ENCODE measurements at regions not wholly inside any gene's neighbourhood (a gene's known extent, or its start where the extent isn't known, plus 50 kb on each side); places are given as distances from the start of the nearest gene placed in this dataset.

- FAIRE-seq: no peak
- Histone ChIP-seq H3K4me1 (ENCODE audit: control insufficient read depth in 3 of 3, insufficient read depth in 2 of 3, low read depth in 1 of 3, low read length in 2 of 3) (peaks cover 0 to 50% (median 2%) of the 10 kb centered on the region in 3 donors), H3K36me3 (ENCODE audit: control insufficient read depth in 3 of 3, insufficient read depth in 2 of 3, low read depth in 1 of 3, low read length in 3 of 3) (no peaks in the 10 kb centered on the region), H3K4me3 (ENCODE audit: low read depth in 1 of 3, low read length in 3 of 3) (no peak overlapping the region), H3K27me3 (ENCODE audit: control insufficient read depth in 3 of 3, insufficient read depth in 3 of 3, low read length in 3 of 3) (no peaks in the 10 kb centered on the region), H3K27ac (ENCODE audit: low read depth in 1 of 3, low read length in 2 of 3) (peak overlapping the region in 1 of 3 donors; percentile 68), H3K9me3 (ENCODE audit: control insufficient read depth in 2 of 2, insufficient read depth in 1 of 2, low read depth in 1 of 2, low read length in 1 of 2) (peaks cover 0 to 23% of the 10 kb centered on the region in 2 donors)
- 29 to 68% (median 39%) methylated on average over 3 of the region's 3 CpGs for WGBS, 3 donors
- DNase-seq: peak; percentile 77 to 81
Observed at GRCh38 chr2:15840148-15840547, 100.2 kb upstream of the MYCN start.

GRCh38 chr2:15840969-15841368 is 99.4 kb upstream of the MYCN start:
- FAIRE-seq (no peak), DNase-seq (no peak)
- H3K27ac ChIP-seq (ENCODE audit: low read depth in 1 of 3, low read length in 2 of 3): no peak overlapping the region
- peaks cover 0 to 20% of the 10 kb centered on the region in 2 donors for H3K9me3 ChIP-seq (ENCODE audit: control insufficient read depth in 2 of 2, insufficient read depth in 1 of 2, low read depth in 1 of 2, low read length in 1 of 2)
- H3K27me3 ChIP-seq (ENCODE audit: control insufficient read depth in 3 of 3, insufficient read depth in 3 of 3, low read length in 3 of 3): no peaks in the 10 kb centered on the region
- peaks cover 0 to 50% (median 2%) of the 10 kb centered on the region in 3 donors for H3K4me1 ChIP-seq (ENCODE audit: control insufficient read depth in 3 of 3, insufficient read depth in 2 of 3, low read depth in 1 of 3, low read length in 2 of 3)
- H3K4me3 ChIP-seq (ENCODE audit: low read depth in 1 of 3, low read length in 3 of 3): no peak overlapping the region
- WGBS, 3 donors: 94 to 96% (median 95%) methylated on average over 8 of the region's 8 CpGs
- H3K36me3 ChIP-seq (ENCODE audit: control insufficient read depth in 3 of 3, insufficient read depth in 2 of 3, low read depth in 1 of 3, low read length in 3 of 3): no peaks in the 10 kb centered on the region

GRCh38 chr2:15841776-15842560 is 98.4 kb upstream of the MYCN start:
- no peak for FAIRE-seq
- H3K4me1 ChIP-seq (ENCODE audit: control insufficient read depth in 3 of 3, insufficient read depth in 2 of 3, low read depth in 1 of 3, low read length in 2 of 3): peaks cover 0 to 50% (median 2%) of the 10 kb centered on the region in 3 donors
- no peaks in the 10 kb centered on the region for H3K36me3 ChIP-seq (ENCODE audit: control insufficient read depth in 3 of 3, insufficient read depth in 2 of 3, low read depth in 1 of 3, low read length in 3 of 3)
- DNase-seq: peak; percentile 44 to 86
- no peaks in the 10 kb centered on the region for H3K27me3 ChIP-seq (ENCODE audit: control insufficient read depth in 3 of 3, insufficient read depth in 3 of 3, low read length in 3 of 3)
- H3K9me3 ChIP-seq (ENCODE audit: control insufficient read depth in 2 of 2, insufficient read depth in 1 of 2, low read depth in 1 of 2, low read length in 1 of 2): peaks cover 0 to 13% of the 10 kb centered on the region in 2 donors
- 45 to 65% (median 55%) methylated on average over 12 of the region's 12 CpGs for WGBS, 3 donors
- H3K4me3 ChIP-seq (ENCODE audit: low read depth in 1 of 3, low read length in 3 of 3): no peak overlapping the region
- peak overlapping the region in 1 of 3 donors; percentile 39 for H3K27ac ChIP-seq (ENCODE audit: low read depth in 1 of 3, low read length in 2 of 3)

- FAIRE-seq (no peak), DNase-seq (peak in 1 of 2 donors; percentile 35)
Observed at GRCh38 chr2:15842758-15843666, 97.3 kb upstream of the MYCN start.

GRCh38 chr2:15844211-15844801 is 96.0 kb upstream of the MYCN start:
- no peak overlapping the region for H3K27ac ChIP-seq (ENCODE audit: low read depth in 1 of 3, low read length in 2 of 3)
- no peak overlapping the region for H3K4me3 ChIP-seq (ENCODE audit: low read depth in 1 of 3, low read length in 3 of 3)
- no peaks in the 10 kb centered on the region for H3K36me3 ChIP-seq (ENCODE audit: control insufficient read depth in 3 of 3, insufficient read depth in 2 of 3, low read depth in 1 of 3, low read length in 3 of 3)
- no peak for FAIRE-seq
- H3K4me1 ChIP-seq (ENCODE audit: control insufficient read depth in 3 of 3, insufficient read depth in 2 of 3, low read depth in 1 of 3, low read length in 2 of 3): peaks cover 0 to 36% (median 2%) of the 10 kb centered on the region in 3 donors
- peaks cover 0 to 3% of the 10 kb centered on the region in 2 donors for H3K9me3 ChIP-seq (ENCODE audit: control insufficient read depth in 2 of 2, insufficient read depth in 1 of 2, low read depth in 1 of 2, low read length in 1 of 2)
- H3K27me3 ChIP-seq (ENCODE audit: control insufficient read depth in 3 of 3, insufficient read depth in 3 of 3, low read length in 3 of 3): no peaks in the 10 kb centered on the region
- peak; percentile 17 to 37 for DNase-seq
- 43 to 52% (median 45%) methylated on average over 11 of the region's 11 CpGs for WGBS, 3 donors

More at GRCh38 chr2:15842758-15843666, 97.3 kb upstream of the MYCN start:
- WGBS, 3 donors: 86 to 93% (median 88%) methylated on average over 34 of the region's 34 CpGs
- H3K36me3 ChIP-seq (ENCODE audit: control insufficient read depth in 3 of 3, insufficient read depth in 2 of 3, low read depth in 1 of 3, low read length in 3 of 3): no peaks in the 10 kb centered on the region
- no peaks in the 10 kb centered on the region for H3K27me3 ChIP-seq (ENCODE audit: control insufficient read depth in 3 of 3, insufficient read depth in 3 of 3, low read length in 3 of 3)
- H3K4me3 ChIP-seq (ENCODE audit: low read depth in 1 of 3, low read length in 3 of 3): no peak overlapping the region
- peaks cover 0 to 4% of the 10 kb centered on the region in 2 donors for H3K9me3 ChIP-seq (ENCODE audit: control insufficient read depth in 2 of 2, insufficient read depth in 1 of 2, low read depth in 1 of 2, low read length in 1 of 2)
- peaks cover 0 to 46% (median 2%) of the 10 kb centered on the region in 3 donors for H3K4me1 ChIP-seq (ENCODE audit: control insufficient read depth in 3 of 3, insufficient read depth in 2 of 3, low read depth in 1 of 3, low read length in 2 of 3)
- H3K27ac ChIP-seq (ENCODE audit: low read depth in 1 of 3, low read length in 2 of 3): peak overlapping the region in 1 of 3 donors; percentile 39

GRCh38 chr2:15845294-15845693 is 95.1 kb upstream of the MYCN start:
- no peak overlapping the region for H3K4me3 ChIP-seq (ENCODE audit: low read depth in 1 of 3, low read length in 3 of 3)
- no peak for FAIRE-seq

GRCh38 chr2:15845737-15846405 is 94.5 kb upstream of the MYCN start:
- no peak for FAIRE-seq

More at GRCh38 chr2:15845294-15845693, 95.1 kb upstream of the MYCN start:
- 78 to 87% (median 86%) methylated on average over 3 of the region's 3 CpGs for WGBS, 3 donors
- DNase-seq: no peak
- no peaks in the 10 kb centered on the region for H3K27me3 ChIP-seq (ENCODE audit: control insufficient read depth in 3 of 3, insufficient read depth in 3 of 3, low read length in 3 of 3)
- H3K4me1 ChIP-seq (ENCODE audit: control insufficient read depth in 3 of 3, insufficient read depth in 2 of 3, low read depth in 1 of 3, low read length in 2 of 3): peaks cover 0 to 31% (median 2%) of the 10 kb centered on the region in 3 donors
- peaks cover 0 to 5% of the 10 kb centered on the region in 2 donors for H3K9me3 ChIP-seq (ENCODE audit: control insufficient read depth in 2 of 2, insufficient read depth in 1 of 2, low read depth in 1 of 2, low read length in 1 of 2)
- no peak overlapping the region for H3K27ac ChIP-seq (ENCODE audit: low read depth in 1 of 3, low read length in 2 of 3)
- H3K36me3 ChIP-seq (ENCODE audit: control insufficient read depth in 3 of 3, insufficient read depth in 2 of 3, low read depth in 1 of 3, low read length in 3 of 3): no peaks in the 10 kb centered on the region

More at GRCh38 chr2:15845737-15846405, 94.5 kb upstream of the MYCN start:
- Histone ChIP-seq H3K4me3 (ENCODE audit: low read depth in 1 of 3, low read length in 3 of 3) (no peak overlapping the region), H3K9me3 (ENCODE audit: control insufficient read depth in 2 of 2, insufficient read depth in 1 of 2, low read depth in 1 of 2, low read length in 1 of 2) (peaks cover 0 to 5% of the 10 kb centered on the region in 2 donors), H3K36me3 (ENCODE audit: control insufficient read depth in 3 of 3, insufficient read depth in 2 of 3, low read depth in 1 of 3, low read length in 3 of 3) (no peaks in the 10 kb centered on the region), H3K27me3 (ENCODE audit: control insufficient read depth in 3 of 3, insufficient read depth in 3 of 3, low read length in 3 of 3) (no peaks in the 10 kb centered on the region), H3K27ac (ENCODE audit: low read depth in 1 of 3, low read length in 2 of 3) (no peak overlapping the region), H3K4me1 (ENCODE audit: control insufficient read depth in 3 of 3, insufficient read depth in 2 of 3, low read depth in 1 of 3, low read length in 2 of 3) (peaks cover 0 to 27% (median 2%) of the 10 kb centered on the region in 3 donors)
- DNase-seq: no peak
- 88 to 92% (median 88%) methylated on average over 10 of the region's 10 CpGs for WGBS, 3 donors

Data from small intestine (tissue), 7 donors.